HepG2 (cell line): ENCODE measurements at regions not wholly inside any gene's neighbourhood (a gene's known extent, or its start where the extent isn't known, plus 50 kb on each side); places are given as distances from the start of the nearest gene placed in this dataset.

Experiments used
- CREB1 ChIP-seq, 2 experiments: fragments of 450-650 bp in 1 of 2; IDR thresholded peaks; 2 replicates each; pipeline ENCODE4 v1.6.1; 2016 to 2017; ENCODE audit warnings: control low read depth in 1 of 2, mild to moderate bottlenecking in 1 of 2, missing compliant biosample characterization in 1 of 2, missing genetic modification characterization in 1 of 2
- CREB3 ChIP-seq: sonication (generic); formaldehyde crosslinking; IDR thresholded peaks from 2 replicates; pipeline ENCODE4 v1.5.0; 2020; ENCODE audit warnings: missing genetic modification reagents
- HNRNPL ChIP-seq: fragments of 200-400 bp; formaldehyde crosslinking; IDR thresholded peaks from 2 replicates; pipeline ENCODE4 v1.6.1; 2017; ENCODE audit warnings: mild to moderate bottlenecking, low read depth, low read length
- NR3C1 ChIP-seq: sonication (generic); formaldehyde crosslinking; IDR thresholded peaks from 2 replicates; pipeline ENCODE4 v1.4.0; 2020; ENCODE audit warnings: missing genetic modification reagents

GRCh38 chr13:76729691-76730090 is 156.5 kb downstream of the KCTD12 start:
- TF ChIP-seq HNRNPL = no peak
- TF ChIP-seq NR3C1 (CRISPR knock-in tag) = no peak
- TF ChIP-seq CREB1 (IDR thresholded peaks at IDR 0.05) = no peak
- TF ChIP-seq CREB1 (CRISPR knock-in tag; IDR thresholded peaks at IDR 0.05) = no peak
- TF ChIP-seq CREB3 = no peak
